ES-I3 (cell line): ENCODE measurements at regions not wholly inside any gene's neighbourhood (a gene's known extent, or its start where the extent isn't known, plus 50 kb on each side); places are given as distances from the start of the nearest gene placed in this dataset.

Experiments used
- H3K36me3 ChIP-seq: 2 replicates; pipeline ENCODE4 v1.6.1; 2013; ENCODE audit warnings: mild to moderate bottlenecking, low read length, control low read depth, moderate library complexity; ENCODE audit not compliant: insufficient read depth
- H3K4me1 ChIP-seq: 2 replicates; pipeline ENCODE4 v1.6.1; 2013; ENCODE audit warnings: mild to moderate bottlenecking, control low read depth, low read length; ENCODE audit not compliant: insufficient read depth
- H3K9ac ChIP-seq: 2 replicates; pipeline ENCODE4 v1.6.1; 2013; ENCODE audit warnings: low read depth, mild to moderate bottlenecking, low read length, moderate library complexity
- H3K9me3 ChIP-seq: 2 replicates; pipeline ENCODE4 v1.6.1; 2013; ENCODE audit warnings: mild to moderate bottlenecking, low read length, moderate library complexity; ENCODE audit not compliant: control insufficient read depth, insufficient read depth

GRCh38 chr3:34305266-34305665, 506.8 kb downstream of the PDCD6IP start:
- H3K9me3 ChIP-seq, result no peaks in the 10 kb centered on the region
- no peaks in the 10 kb centered on the region for H3K36me3 ChIP-seq
- H3K4me1 ChIP-seq, result peaks cover 24% of the 10 kb centered on the region
- no peak overlapping the region for H3K9ac ChIP-seq

- no peaks in the 10 kb centered on the region for H3K36me3 ChIP-seq
- no peaks in the 10 kb centered on the region; the same call in 1 of the 2 replicates for H3K9me3 ChIP-seq
- H3K9ac ChIP-seq, result no peak overlapping the region
- no peaks in the 10 kb centered on the region for H3K4me1 ChIP-seq
These were observed 514.3 kb downstream of the PDCD6IP start for GRCh38 chr3:34312684-34313083.

GRCh38 chr3:34319881-34320280, 521.5 kb downstream of the PDCD6IP start:
- no peak overlapping the region for H3K9ac ChIP-seq
- no peaks in the 10 kb centered on the region for H3K4me1 ChIP-seq

GRCh38 chr3:34323517-34323916, 525.1 kb downstream of the PDCD6IP start:
- Histone ChIP-seq H3K9ac (no peak overlapping the region), H3K36me3 (no peaks in the 10 kb centered on the region), H3K9me3 (peaks cover 1% of the 10 kb centered on the region; the same call in 1 of the 2 replicates), H3K4me1 (no peaks in the 10 kb centered on the region)

More at GRCh38 chr3:34319881-34320280, 521.5 kb downstream of the PDCD6IP start:
- Histone ChIP-seq H3K9me3 (no peaks in the 10 kb centered on the region; the same call in 1 of the 2 replicates), H3K36me3 (no peaks in the 10 kb centered on the region)

GRCh38 chr3:34346656-34347055, 548.2 kb downstream of the PDCD6IP start:
- no peak overlapping the region for H3K9ac ChIP-seq
- no peaks in the 10 kb centered on the region for H3K9me3 ChIP-seq
- no peaks in the 10 kb centered on the region for H3K36me3 ChIP-seq
- no peaks in the 10 kb centered on the region for H3K4me1 ChIP-seq

- Histone ChIP-seq H3K9me3 (no peaks in the 10 kb centered on the region), H3K4me1 (no peaks in the 10 kb centered on the region), H3K9ac (no peak overlapping the region), H3K36me3 (no peaks in the 10 kb centered on the region)
These were observed 553.7 kb downstream of the PDCD6IP start for GRCh38 chr3:34351882-34352777.

- Histone ChIP-seq H3K9ac (no peak overlapping the region), H3K4me1 (no peaks in the 10 kb centered on the region), H3K9me3 (no peaks in the 10 kb centered on the region), H3K36me3 (no peaks in the 10 kb centered on the region)
These were observed 554.4 kb downstream of the PDCD6IP start for GRCh38 chr3:34352778-34353331.

GRCh38 chr3:34357461-34357860, 559.0 kb downstream of the PDCD6IP start:
- no peak overlapping the region for H3K9ac ChIP-seq
- no peaks in the 10 kb centered on the region for H3K36me3 ChIP-seq
- H3K9me3 ChIP-seq, result no peaks in the 10 kb centered on the region
- no peaks in the 10 kb centered on the region for H3K4me1 ChIP-seq

GRCh38 chr3:34359064-34359463, 560.6 kb downstream of the PDCD6IP start:
- Histone ChIP-seq H3K9me3 (no peaks in the 10 kb centered on the region), H3K4me1 (0 out of 2 replicates have a peak, but pooled peaks cover under 1% of the 10 kb centered on the region), H3K9ac (no peak overlapping the region), H3K36me3 (no peaks in the 10 kb centered on the region)

GRCh38 chr3:34360713-34361112, 562.3 kb downstream of the PDCD6IP start:
- Histone ChIP-seq H3K9me3 (no peaks in the 10 kb centered on the region), H3K36me3 (no peaks in the 10 kb centered on the region), H3K4me1 (0 out of 2 replicates have a peak, but pooled peaks cover 3% of the 10 kb centered on the region)

GRCh38 chr3:34361921-34362320, 563.5 kb downstream of the PDCD6IP start:
- 0 out of 2 replicates have a peak, but pooled peaks cover 3% of the 10 kb centered on the region for H3K4me1 ChIP-seq

More at GRCh38 chr3:34360713-34361112, 562.3 kb downstream of the PDCD6IP start:
- no peak overlapping the region for H3K9ac ChIP-seq

GRCh38 chr3:34362910-34363309, 564.5 kb downstream of the PDCD6IP start:
- no peak overlapping the region for H3K9ac ChIP-seq
- H3K9me3 ChIP-seq, result no peaks in the 10 kb centered on the region
- H3K36me3 ChIP-seq, result no peaks in the 10 kb centered on the region
- H3K4me1 ChIP-seq, result 0 out of 2 replicates have a peak, but pooled peaks cover 3% of the 10 kb centered on the region

More at GRCh38 chr3:34361921-34362320, 563.5 kb downstream of the PDCD6IP start:
- Histone ChIP-seq H3K36me3 (no peaks in the 10 kb centered on the region), H3K9ac (no peak overlapping the region), H3K9me3 (no peaks in the 10 kb centered on the region)

- H3K36me3 ChIP-seq, result no peaks in the 10 kb centered on the region
- no peaks in the 10 kb centered on the region for H3K9me3 ChIP-seq
- no peak overlapping the region for H3K9ac ChIP-seq
- H3K4me1 ChIP-seq, result 0 out of 2 replicates have a peak, but pooled peaks cover 3% of the 10 kb centered on the region
These were observed 565.5 kb downstream of the PDCD6IP start for GRCh38 chr3:34363881-34364280.

- Histone ChIP-seq H3K9me3 (no peaks in the 10 kb centered on the region), H3K9ac (no peak overlapping the region), H3K4me1 (0 out of 2 replicates have a peak, but pooled peaks cover 3% of the 10 kb centered on the region), H3K36me3 (no peaks in the 10 kb centered on the region)
These were observed 565.9 kb downstream of the PDCD6IP start for GRCh38 chr3:34364335-34364734.
